ENCODE measurements at regions not wholly inside any gene's neighbourhood (a gene's known extent, or its start where the extent isn't known, plus 50 kb on each side); places are given as distances from the start of the nearest gene placed in this dataset.

DNA sequence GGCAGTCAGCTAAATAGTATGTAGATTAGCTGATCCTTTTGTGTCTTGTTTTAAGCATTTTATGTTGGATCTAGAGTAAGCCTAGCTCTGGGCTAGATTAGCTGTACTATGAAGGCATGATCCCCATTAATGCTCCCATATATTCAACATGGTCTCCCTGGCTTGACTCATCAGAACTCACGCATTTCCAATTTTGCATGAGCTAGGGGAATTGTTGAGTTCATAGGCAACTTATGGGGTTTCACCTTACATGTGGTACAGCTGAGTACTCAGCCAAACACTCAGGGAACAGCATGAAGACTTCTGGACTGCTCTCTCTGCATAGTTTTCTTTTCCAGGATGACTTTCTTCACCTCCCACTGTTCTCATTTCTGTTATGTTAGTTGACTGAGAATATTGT is 248.2 kb downstream of the TMX3 start:
- TF ChIP-seq, protein P1, sequence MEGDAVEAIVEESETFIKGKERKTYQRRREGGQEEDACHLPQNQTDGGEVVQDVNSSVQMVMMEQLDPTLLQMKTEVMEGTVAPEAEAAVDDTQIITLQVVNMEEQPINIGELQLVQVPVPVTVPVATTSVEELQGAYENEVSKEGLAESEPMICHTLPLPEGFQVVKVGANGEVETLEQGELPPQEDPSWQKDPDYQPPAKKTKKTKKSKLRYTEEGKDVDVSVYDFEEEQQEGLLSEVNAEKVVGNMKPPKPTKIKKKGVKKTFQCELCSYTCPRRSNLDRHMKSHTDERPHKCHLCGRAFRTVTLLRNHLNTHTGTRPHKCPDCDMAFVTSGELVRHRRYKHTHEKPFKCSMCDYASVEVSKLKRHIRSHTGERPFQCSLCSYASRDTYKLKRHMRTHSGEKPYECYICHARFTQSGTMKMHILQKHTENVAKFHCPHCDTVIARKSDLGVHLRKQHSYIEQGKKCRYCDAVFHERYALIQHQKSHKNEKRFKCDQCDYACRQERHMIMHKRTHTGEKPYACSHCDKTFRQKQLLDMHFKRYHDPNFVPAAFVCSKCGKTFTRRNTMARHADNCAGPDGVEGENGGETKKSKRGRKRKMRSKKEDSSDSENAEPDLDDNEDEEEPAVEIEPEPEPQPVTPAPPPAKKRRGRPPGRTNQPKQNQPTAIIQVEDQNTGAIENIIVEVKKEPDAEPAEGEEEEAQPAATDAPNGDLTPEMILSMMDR (IDR thresholded peaks at IDR 0.05) = no peak
- no peak for TF ChIP-seq POLR2A (IDR thresholded peaks at IDR 0.05)
